Stimulated activated CD8-positive, alpha-beta memory T cell treated with anti-CD3 and anti-CD28 coated beads, Interleukin-15, amount 100 ng/mL, for 24 hours (primary cell): ENCODE measurements at regions not wholly inside any gene's neighbourhood (a gene's known extent, or its start where the extent isn't known, plus 50 kb on each side); places are given as distances from the start of the nearest gene placed in this dataset.

Source experiments
- DNase-seq: peaks from one replicate; pipeline ENCODE4 v3.0.0-alpha.2; 2020; ENCODE audit warnings: low read depth

DNA sequence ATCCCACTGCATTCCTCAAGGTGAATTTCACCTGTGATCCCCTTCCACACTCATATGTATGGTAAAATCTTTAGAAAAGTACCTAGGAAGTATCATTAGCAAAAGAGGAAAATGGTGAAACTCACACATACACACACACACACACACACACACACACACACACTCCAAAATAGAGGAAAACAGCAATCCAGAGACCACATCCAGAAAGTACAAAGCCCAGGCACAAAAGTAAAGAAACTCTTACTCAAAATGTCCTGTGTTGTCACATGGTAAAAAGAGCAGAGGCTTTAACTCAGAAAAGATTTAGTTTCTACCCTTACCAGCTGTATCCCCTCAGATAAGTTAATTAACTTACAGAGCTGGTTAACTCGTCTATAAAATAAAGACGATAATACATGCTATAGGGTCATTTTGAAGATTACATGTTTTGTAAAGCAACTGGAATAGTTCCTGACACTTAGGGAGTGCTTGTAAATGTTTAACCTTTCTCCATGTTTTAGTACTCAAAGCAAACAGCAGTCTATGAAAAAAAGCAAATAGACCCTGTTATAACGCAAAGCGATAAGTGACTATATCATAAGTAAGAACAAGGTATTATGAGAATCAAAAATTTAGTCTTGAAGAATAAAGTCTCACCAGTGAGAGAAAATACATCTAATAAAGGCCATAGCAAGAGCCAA lies 360.0 kb upstream of the LRATD1 start:
- no peak for DNase-seq

DNA sequence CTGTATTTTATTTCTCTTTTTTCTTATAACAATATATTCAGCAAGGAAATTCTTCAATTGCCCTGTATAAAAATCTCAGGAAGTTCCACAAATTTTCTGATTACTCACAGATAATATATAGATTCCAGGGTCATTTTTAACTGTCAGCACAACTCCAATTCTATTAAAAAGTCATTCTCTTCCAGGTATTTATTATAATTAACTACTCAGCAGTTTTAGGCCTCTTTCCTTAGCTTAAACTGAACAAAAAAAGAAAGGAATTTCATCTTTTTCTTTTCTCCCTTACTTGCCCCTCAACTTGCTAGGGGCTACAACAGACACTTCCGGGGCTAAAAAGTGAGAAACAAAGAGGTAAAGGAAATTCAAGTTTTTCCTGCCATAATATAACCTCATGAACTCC lies 358.9 kb upstream of the LRATD1 start:
- no peak for DNase-seq

DNA sequence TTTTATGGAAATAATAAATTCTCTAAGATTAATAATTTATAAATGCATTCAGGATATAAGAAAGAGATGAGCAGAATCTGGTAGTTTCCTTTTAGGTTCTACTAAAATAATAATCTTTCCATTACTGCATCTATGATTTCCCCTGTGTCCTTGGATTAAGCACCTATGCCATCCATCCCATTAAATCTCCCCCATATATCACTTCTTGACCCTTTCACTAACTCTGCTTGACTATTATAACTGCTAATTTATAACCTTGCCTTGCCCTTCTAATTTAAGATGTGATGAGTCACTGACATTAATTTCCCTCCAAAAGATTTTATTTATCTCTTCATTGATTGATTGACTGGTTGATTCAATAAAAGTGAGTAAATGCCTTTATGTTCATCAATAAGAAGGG lies 348.3 kb upstream of the LRATD1 start:
- no peak for DNase-seq

DNA sequence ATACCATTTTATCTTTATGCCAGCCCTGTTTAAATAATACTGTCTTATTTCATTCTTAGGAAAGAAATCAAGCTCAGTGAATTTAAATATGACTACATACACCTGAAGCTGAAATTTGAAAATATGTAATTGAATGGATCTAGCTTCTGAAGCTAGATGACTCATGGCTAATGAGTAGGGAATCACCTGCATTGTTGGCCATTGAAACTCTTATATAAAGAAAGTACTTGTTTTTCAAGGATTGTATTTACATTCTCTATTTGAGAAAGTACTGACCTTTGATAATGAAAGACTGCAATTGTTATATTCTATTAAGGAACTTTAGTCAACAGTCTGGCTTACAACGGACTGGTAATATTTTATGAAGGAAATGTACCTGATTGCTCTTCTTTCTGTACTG lies 346.7 kb upstream of the LRATD1 start:
- DNase-seq = no peak

DNA sequence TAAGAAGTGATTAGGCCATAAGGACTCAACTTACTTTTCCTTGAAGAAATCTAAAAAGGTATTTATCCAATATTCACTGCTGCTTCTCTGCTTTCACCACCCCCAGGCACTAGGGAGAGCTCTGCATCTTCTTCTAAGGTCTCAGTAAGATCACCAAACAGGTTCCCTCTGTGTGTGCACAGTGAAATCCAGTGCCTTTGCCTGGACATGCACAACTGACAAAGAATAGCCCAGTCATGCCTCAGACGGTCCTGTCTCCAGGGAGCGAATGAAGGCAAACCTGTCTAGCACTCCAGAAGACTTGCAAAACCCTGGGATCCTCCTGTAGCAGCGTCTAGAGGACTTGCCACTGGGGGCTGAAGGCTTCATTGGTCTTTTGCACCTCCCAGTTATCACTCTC lies 344.5 kb upstream of the LRATD1 start:
- DNase-seq = no peak

DNA sequence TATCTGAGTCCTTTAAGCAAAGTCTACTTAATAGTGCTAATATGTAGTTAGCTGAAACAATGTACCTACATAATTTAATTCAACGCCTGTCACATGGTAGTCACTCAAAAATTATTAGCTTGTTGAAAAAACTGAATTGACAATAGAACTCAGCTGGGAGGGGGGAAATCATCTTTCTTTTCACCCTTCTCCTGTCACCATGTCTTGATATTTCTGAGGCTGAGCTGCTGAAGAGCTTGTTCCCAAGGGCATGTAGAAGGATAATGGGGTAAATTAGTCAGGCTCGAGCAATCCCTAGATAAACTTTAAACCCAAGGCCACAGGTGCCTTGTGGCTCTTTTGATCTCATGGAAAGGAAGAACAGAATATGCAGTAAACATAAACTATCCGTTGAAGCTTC lies 339.6 kb upstream of the LRATD1 start:
- DNase-seq = no peak

DNA sequence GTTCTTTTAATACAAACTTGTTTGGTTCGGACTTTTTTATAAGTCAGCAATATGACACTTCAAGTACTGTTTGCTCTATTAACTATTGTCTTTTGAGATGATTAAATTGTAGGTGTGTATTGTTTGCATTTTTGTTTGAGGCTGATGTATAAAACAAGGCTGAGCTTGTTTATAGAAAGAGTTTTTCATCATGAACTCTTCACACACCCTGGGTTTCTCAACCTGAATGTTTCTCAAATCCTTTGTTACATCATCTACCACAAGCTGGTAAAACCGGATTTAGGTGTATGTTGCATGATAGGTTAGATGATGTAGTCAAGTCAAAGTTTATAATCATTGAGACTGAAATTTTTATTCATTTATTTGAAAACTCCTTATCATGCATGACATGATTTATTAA lies 335.2 kb upstream of the LRATD1 start:
- DNase-seq = no peak

DNA sequence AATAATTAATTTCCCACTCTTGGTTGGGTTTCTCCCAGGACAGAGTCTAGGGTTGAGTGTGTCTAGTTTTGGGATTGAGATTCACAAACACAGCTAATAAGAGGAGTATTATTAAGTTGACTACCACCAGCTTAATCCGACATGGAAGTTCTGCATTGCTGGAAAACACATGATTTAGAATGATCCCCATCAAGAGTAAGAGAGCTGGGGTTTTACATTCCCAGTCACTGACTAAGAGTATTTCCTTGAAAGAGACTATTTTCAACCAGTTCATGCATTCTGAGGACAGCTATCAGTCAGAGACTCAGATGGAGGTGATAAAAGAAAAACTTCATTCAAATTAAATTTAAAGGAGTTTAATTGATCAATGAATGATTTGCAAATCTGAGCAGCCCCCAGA lies 334.6 kb upstream of the LRATD1 start:
- no peak for DNase-seq

DNA sequence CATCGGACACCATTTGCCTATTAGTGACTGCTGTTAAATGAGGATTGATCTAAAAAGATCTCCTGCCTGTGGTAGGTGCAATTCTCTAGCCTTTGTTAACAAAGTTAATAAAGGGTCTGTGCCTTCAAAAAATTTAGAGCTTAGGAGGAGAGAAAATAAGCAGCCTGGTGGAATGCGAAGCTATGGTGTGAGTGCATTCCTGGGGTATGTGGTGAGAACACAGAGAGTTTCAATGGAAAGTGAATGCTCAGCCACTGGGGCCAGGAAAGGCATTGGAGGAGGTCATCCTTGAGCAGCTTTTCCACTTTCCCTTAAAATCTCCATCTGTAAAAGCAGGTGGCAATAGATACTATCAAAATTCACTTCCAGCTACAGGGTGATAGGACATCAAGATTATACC lies 331.2 kb upstream of the LRATD1 start:
- DNase-seq = no peak

DNA sequence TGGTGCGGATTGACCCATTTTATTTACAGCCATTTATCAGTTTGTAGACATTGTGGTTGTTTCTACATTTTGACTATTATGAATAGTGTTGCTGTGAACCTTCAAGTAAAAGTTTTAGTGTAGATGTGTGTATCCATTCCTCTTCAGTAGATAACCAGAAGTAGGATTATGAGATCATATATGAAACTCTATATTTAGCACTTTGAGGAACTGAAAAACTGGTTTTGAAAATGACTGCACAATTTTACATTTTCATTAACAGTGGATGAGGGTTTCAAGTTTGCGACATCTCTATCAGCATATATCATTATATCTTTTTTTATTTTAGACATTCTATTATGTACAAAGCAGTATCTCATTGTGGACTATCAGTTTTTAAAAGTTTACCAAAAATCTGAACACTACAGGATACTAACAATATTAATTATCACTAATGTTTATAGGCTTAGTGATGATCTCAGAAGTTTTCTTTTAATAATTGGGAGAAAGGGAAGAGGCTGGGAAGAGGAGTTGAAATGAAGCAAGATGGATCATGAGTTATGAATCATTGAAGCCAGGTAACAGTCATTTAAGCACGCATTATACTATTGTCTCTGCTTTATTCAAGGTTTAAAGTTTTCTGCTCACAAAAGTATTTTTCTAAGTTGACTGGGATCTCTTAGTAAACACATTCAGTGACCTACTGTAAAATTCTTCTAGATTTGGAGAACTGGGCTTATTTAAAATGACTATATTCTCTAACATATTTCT lies 329.0 kb upstream of the LRATD1 start:
- DNase-seq = no peak

DNA sequence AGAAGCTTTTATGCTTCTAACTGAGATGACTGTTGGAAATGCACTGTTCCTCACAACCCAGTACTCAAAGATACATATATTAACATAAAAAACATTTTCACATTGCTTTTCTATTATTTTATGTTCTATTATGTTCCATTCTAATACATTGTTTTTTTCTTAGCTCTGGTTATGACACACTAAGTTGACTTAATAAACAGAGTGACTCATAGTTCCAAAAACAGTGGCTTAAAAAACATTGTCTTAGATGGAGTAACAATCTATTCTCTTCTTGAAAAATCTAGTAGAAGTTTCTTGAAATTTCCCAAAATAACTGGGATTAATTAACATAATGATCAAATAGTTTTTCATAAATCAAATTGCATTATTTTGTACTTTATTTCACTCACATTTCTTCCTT lies 328.2 kb upstream of the LRATD1 start:
- no peak for DNase-seq

DNA sequence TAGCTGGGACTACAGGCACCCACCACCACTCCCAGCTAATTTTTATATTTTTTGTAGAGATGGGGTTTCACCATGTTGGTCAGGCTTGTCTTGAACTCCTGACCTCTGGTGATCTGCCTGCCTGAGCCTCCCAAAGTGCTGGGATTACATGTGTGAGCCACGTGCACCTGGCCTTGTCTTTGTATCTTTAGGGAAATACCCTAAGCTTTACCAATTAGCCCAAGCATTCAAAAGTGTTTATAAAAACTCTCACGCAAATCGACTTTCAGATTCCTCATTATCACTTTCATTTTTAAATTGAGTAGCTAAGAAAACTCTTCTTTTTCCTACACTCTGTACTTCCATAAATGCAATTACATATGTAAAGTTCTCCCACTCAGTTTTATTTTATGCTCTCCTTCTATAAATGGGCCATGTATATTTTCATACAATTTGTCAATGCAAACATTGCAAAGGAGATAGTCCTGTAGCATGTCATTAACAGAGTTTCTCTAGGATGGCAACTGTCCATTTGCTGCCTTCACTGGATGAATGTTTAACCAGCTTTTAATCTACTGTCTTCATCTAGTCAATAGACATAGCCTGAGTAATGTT lies 326.2 kb upstream of the LRATD1 start:
- no peak for DNase-seq

DNA sequence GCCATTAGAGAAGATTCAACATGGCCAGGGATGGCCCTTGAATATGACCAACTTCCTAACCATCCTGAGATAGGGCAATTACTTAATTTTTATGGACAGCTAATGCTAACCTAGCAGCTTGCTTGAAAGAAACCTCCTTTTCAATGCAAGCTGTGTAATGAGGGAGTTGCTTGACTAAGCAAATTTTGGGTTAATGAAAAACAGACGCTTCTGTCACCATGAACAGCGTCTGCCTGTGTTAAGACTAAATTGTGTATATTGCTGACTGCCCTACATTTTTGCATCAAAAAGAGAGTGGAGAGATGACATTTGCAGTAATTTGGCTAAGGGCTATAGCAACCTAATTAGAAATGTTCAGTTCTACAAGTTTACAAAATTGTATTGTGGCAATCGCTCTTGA lies 319.2 kb upstream of the LRATD1 start:
- DNase-seq = no peak

DNA sequence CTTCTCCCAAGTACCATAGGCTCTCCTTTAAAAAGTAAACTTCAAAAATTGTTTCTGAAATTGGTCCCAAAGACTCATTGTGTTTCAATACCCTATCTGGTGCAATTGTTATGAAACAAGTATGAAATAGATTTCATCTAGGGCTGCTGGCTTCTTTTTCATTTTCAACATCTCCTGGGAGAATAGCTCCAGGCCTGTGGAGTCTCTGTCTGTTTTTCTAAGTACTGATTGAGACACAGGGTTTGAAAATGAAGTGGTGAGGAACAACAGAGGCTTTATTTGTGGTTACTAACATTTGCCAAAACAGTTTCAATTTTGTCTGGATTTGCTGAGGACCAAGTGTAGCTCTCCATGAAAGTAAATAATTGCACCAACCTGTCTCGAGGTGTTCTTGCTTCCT lies 315.9 kb upstream of the LRATD1 start:
- no peak for DNase-seq

DNA sequence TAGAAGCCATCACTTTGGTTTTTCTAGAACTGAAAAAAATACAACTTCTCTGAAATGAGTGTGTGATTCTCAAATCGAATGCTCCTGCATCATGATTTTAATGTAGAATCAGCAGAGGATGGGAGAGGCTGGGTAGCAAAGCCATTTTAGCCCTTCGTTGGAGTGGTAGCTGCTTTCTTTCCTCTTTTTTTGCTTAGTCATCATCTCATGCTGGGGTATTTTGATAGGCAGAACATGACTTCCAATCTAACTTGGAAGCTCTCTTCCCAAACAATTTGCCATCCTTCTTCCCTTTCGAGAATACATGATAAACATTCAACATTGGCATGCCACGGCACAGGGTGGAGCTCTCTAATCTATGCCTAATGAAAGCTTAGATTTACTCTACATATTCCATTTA lies 311.2 kb upstream of the LRATD1 start:
- no peak for DNase-seq

DNA sequence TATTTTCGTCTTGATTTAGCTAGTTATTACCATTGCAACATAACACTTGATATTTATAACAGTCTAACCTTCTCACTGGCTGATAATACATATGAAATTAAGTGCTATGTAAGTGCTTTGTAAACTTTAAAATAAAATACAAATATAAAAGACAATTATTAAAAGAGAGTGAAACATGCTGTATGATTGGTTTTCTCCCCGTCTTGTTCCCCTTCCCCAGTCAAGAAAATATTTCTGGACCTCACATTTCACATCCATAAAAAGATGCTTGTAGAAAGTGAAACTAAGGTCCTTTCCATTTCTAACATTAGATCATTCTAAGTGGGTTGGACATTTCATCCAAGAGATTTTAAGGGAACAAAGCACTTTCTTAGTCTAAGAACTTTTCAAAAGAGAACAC lies 310.2 kb upstream of the LRATD1 start:
- no peak for DNase-seq

DNA sequence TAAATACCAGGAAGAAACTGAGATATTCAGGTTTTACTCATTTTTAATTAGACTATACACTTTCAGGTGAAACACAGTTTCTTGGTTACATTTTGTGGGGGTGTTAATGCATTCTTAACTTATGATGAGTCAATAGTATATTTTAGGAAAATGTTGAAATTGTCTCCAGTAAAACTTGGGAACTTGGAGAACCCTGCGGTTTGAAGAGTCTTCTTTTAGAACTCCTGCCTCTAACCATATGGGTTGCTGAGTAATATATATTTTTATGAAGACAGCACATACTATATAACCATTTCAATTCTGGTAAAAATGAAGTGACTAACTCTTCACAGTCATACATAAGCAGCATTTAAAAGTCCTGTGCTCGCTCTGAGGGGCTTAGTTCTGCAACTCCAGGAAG lies 308.2 kb upstream of the LRATD1 start:
- DNase-seq = no peak

DNA sequence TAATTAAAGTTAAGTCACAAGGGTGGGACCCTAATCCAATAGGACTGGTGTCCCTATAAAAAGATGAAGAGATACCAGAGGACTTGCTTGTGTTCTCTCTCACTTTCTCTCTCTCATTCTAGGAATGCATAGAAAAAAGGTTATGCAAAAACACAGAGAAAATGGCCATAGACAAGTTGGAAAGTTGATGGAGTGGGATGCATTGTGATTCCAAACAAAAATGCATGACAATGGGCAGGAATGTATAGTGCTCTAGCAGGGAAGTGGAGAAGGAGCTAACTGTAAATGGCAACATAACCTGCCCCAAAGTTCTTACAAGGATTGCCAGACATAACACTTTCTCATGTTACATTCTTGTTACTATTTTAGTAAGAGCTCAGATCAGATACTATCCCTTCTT lies 301.6 kb upstream of the LRATD1 start:
- DNase-seq = no peak

DNA sequence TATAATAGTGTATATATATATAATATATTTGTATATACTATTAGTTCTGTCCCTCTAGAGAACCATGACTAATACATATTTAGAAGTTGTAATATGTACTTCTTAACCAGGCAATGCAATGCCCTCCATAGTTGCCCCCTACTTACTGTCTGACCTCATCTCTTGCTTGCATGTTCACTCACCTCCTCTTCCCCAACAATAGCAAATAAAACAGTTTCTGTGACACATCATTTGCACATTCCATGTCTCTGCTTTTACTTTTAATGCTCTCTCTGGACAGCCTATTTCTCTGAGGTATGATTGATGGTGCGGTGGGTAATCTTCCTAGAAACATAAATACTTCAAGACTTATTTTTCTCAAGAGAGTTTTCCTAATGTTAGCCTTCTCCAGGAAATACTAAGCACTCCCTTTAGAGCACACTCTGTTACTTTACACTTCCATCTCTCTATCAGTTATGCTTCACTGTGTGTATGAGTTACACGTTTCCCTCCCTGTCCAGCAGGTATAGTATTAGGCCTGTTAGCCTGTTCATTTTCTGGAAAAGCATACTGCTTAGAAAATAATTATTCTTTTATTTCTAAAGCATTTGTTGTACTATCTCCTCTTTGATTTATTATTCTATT lies 295.6 kb upstream of the LRATD1 start:
- no peak for DNase-seq

DNA sequence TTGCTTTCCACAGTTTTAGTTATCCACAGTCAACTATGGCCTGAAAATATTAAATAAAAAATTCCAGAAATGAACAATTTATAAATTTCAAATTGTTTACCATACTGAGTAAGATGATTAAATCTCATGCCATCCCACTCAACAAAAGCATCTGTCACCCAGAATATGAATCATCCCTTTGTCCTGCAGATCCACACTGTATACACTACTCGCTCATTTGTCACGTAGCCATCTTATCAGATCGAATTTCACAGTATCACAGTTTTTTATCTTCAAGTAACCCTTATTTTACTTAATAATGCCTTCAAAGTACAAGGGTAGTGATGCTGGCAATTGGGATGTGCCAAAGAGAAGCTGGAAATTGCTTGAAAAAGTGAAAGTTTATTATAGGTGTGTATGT lies 291.8 kb upstream of the LRATD1 start:
- DNase-seq = no peak

DNA sequence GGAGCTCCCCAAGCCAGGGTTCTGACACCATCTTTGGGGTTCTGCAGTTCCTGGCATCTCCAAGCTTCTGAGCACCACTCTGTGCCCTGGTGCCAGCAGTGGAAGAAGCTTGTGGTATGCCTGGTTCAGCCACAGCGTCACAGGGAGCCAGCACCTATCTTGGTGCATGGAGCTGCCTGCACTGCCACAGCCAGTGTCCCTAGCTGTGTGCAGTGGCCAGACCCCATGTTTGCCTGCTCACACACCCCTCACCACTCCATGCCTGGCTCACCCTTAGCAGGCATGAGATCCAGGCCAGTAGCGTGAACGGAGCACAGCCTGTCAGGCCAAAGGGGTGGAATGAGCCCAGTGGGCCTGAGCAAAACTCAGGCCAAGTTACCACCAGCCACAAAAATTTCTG lies 290.2 kb upstream of the LRATD1 start:
- no peak for DNase-seq

DNA sequence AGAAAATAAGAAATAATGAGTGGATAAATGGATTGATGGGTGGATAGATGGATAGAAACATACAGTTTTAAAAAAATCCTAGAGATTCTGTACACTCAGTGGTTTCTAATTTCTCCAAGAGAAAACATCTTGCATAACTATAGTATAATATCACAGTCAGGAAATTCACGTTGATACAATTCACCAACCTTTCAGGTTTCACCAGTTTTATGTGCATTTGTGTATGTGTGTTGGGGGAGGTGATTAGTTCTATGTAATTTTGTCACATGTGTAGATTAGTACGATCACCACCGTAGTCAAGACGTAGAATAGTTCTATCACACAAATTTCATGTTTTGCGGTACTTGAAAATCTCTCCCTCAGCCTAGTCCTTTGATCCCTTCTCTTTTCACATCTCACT lies 288.2 kb upstream of the LRATD1 start:
- DNase-seq = no peak

DNA sequence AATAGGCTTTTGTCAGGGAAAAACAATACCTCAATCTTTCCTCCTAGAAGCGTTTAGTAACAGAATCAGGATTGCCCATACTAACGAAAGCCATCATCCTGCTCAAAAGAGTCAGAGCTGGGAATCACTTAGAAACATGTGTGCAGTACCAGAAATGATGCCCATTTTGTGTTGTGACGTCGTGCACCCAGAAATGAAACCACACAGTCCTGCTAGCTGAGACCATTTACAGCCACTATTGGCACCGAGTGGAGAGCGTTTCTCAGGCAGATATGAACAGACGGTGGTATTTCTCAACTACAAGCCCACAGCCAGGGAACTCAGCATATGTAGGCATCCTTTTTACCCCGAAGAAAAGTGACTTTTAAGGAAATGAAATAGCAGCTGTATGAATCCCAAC lies 284.3 kb upstream of the LRATD1 start:
- DNase-seq = no peak
